Activated CD8-positive, alpha-beta memory T cell treated with anti-CD3 and anti-CD28 coated beads for 4 hours (primary cell): ENCODE measurements at regions not wholly inside any gene's neighbourhood (a gene's known extent, or its start where the extent isn't known, plus 50 kb on each side); places are given as distances from the start of the nearest gene placed in this dataset.
A peak's percentile ranks its signal among the peaks of the same experiment; 100 is the strongest.

Experiments used
- DNase-seq, 2 donors: peaks; one replicate each; pipeline ENCODE4 v3.0.0-alpha.2; 2020; ENCODE audit warnings: low read depth in 2 of 2

- DNase-seq, result no peak
These were observed 341.8 kb downstream of the MAN2A1 start for GRCh38 chr5:110031402-110032140.

GRCh38 chr5:110032376-110032775, 342.6 kb downstream of the MAN2A1 start:
- DNase-seq, result no peak

- DNase-seq, result no peak
These were observed 344.4 kb downstream of the MAN2A1 start for GRCh38 chr5:110034056-110034600.

- no peak for DNase-seq
These were observed 348.7 kb downstream of the MAN2A1 start for GRCh38 chr5:110038297-110038997.

- no peak for DNase-seq
These were observed 350.5 kb downstream of the MAN2A1 start for GRCh38 chr5:110040178-110040577.

GRCh38 chr5:110043025-110043424, 353.3 kb downstream of the MAN2A1 start:
- DNase-seq, result no peak

- no peak for DNase-seq
These were observed 355.4 kb downstream of the MAN2A1 start for GRCh38 chr5:110045158-110045557.

GRCh38 chr5:110048491-110048890, 358.8 kb downstream of the MAN2A1 start:
- no peak for DNase-seq

GRCh38 chr5:110049816-110050215, 360.1 kb downstream of the MAN2A1 start:
- no peak for DNase-seq

- no peak for DNase-seq
These were observed 361.1 kb downstream of the MAN2A1 start for GRCh38 chr5:110050640-110051345.

GRCh38 chr5:110053205-110053604, 363.5 kb downstream of the MAN2A1 start:
- DNase-seq, result no peak

GRCh38 chr5:110053824-110054223, 364.1 kb downstream of the MAN2A1 start:
- DNase-seq, result no peak

GRCh38 chr5:110054240-110054639, 364.5 kb downstream of the MAN2A1 start:
- peak; percentile 30 to 45 for DNase-seq

- DNase-seq, result no peak
These were observed 365.6 kb downstream of the MAN2A1 start for GRCh38 chr5:110055302-110055701.

GRCh38 chr5:110056580-110057114, 366.9 kb downstream of the MAN2A1 start:
- no peak for DNase-seq

GRCh38 chr5:110058175-110058574, 368.4 kb downstream of the MAN2A1 start:
- DNase-seq, result no peak

- no peak for DNase-seq
These were observed 372.5 kb downstream of the MAN2A1 start for GRCh38 chr5:110062246-110062645.

- no peak for DNase-seq
These were observed 374.2 kb downstream of the MAN2A1 start for GRCh38 chr5:110063640-110064602.

GRCh38 chr5:110064603-110065268, 375.0 kb downstream of the MAN2A1 start:
- DNase-seq, result no peak

- no peak for DNase-seq
These were observed 381.1 kb downstream of the MAN2A1 start for GRCh38 chr5:110070836-110071235.
